BLaER1 treated with 17β-estradiol and CSF1 and Interleukin-3, amounts not matched to agents 10 nM and 100 nM (cell line): ENCODE measurements at regions not wholly inside any gene's neighbourhood (a gene's known extent, or its start where the extent isn't known, plus 50 kb on each side); places are given as distances from the start of the nearest gene placed in this dataset.

Experiments
- H3K27ac ChIP-seq, 11 experiments: shearing (Covaris generic); formaldehyde crosslinking; 2 replicates each; pipeline ENCODE4 v1.8.1; 2022
- H3K27me3 ChIP-seq, 11 experiments: shearing (Covaris generic); formaldehyde crosslinking; 2 replicates each; pipeline ENCODE4 v1.8.1; 2022
- H3K36me3 ChIP-seq, 11 experiments: shearing (Covaris generic); formaldehyde crosslinking; 2 replicates each; pipeline ENCODE4 v1.8.1; 2022
- H3K4me1 ChIP-seq, 10 experiments: shearing (Covaris generic); formaldehyde crosslinking; 2 replicates each; pipeline ENCODE4 v1.8.1; 2022
- H3K4me2 ChIP-seq, 11 experiments: shearing (Covaris generic); formaldehyde crosslinking; 2 replicates each; pipeline ENCODE4 v1.8.1; 2022
- H3K4me3 ChIP-seq, 10 experiments: shearing (Covaris generic); formaldehyde crosslinking; 2 replicates each; pipeline ENCODE4 v1.8.1; 2022
- H3K9ac ChIP-seq, 11 experiments: shearing (Covaris generic); formaldehyde crosslinking; 2 replicates each; pipeline ENCODE4 v1.8.1; 2022
- H3K9me3 ChIP-seq, 11 experiments: shearing (Covaris generic); formaldehyde crosslinking; replicated peaks in 1 of 11; 2 replicates each; pipeline ENCODE4 v1.8.1; 2022
- H4K20me1 ChIP-seq, 11 experiments: shearing (Covaris generic); formaldehyde crosslinking; 2 replicates each; pipeline ENCODE4 v1.8.1; 2022
- Cebpa-rat ChIP-seq, 11 experiments: shearing (Covaris generic); IDR thresholded peaks; 2 replicates each; pipeline ENCODE4 v1.8.1; 2022

GRCh38 chr2:120945832-120946499 lies 210.3 kb downstream of the GLI2 start:
- no peak for TF ChIP-seq Cebpa-rat (IDR thresholded peaks at IDR 0.05)
- Histone ChIP-seq H3K9me3 (no peaks in the 10 kb centered on the region), H3K27ac (no peak overlapping the region), H3K36me3 (no peaks in the 10 kb centered on the region), H4K20me1 (peaks cover 0 to 6% (median 0%) of the 10 kb centered on the region in 11 experiments; a peak in 1 of 22 replicates), H3K27me3 (no peaks in the 10 kb centered on the region), H3K9ac (no peak overlapping the region), H3K4me3 (no peak overlapping the region), H3K4me1 (peaks cover 0 to 48% (median 40%) of the 10 kb centered on the region in 10 experiments; a peak in 16 of 20 replicates), H3K4me2 (no peak overlapping the region)

- no peak for TF ChIP-seq Cebpa-rat (IDR thresholded peaks at IDR 0.05)
- Histone ChIP-seq H4K20me1 (peaks cover 0 to 6% (median 0%) of the 10 kb centered on the region in 11 experiments; a peak in 1 of 22 replicates), H3K27ac (no peak overlapping the region)
Observed at GRCh38 chr2:120947327-120947726, 211.7 kb downstream of the GLI2 start.

GRCh38 chr2:120947982-120948661 lies 212.5 kb downstream of the GLI2 start:
- Histone ChIP-seq H4K20me1 (peaks cover 0 to 6% (median 0%) of the 10 kb centered on the region in 11 experiments; a peak in 1 of 22 replicates), H3K4me3 (no peak overlapping the region), H3K9ac (no peak overlapping the region), H3K27ac (no peak overlapping the region), H3K9me3 (no peaks in the 10 kb centered on the region), H3K4me2 (peak overlapping the region in 10 of 11 experiments; percentile 12 to 81 (median 59); a peak in 17 of 22 replicates), H3K4me1 (peaks cover 0 to 42% (median 38%) of the 10 kb centered on the region in 10 experiments; a peak in 17 of 20 replicates), H3K27me3 (no peaks in the 10 kb centered on the region), H3K36me3 (no peaks in the 10 kb centered on the region)
- no peak for TF ChIP-seq Cebpa-rat (IDR thresholded peaks at IDR 0.05)

More at GRCh38 chr2:120947327-120947726, 211.7 kb downstream of the GLI2 start:
- H3K4me3 ChIP-seq = no peak overlapping the region
- peak overlapping the region in 1 of 11 experiments; percentile 74; a peak in 2 of 22 replicates for H3K4me2 ChIP-seq
- no peak overlapping the region for H3K9ac ChIP-seq
- H3K27me3 ChIP-seq = no peaks in the 10 kb centered on the region
- no peaks in the 10 kb centered on the region for H3K36me3 ChIP-seq
- H3K4me1 ChIP-seq = peaks cover 0 to 36% (median 33%) of the 10 kb centered on the region in 10 experiments; a peak in 16 of 20 replicates
- no peaks in the 10 kb centered on the region for H3K9me3 ChIP-seq

- no peaks in the 10 kb centered on the region for H3K36me3 ChIP-seq
- no peak overlapping the region for H3K4me3 ChIP-seq
- peak overlapping the region in 10 of 11 experiments; percentile 12 to 81 (median 59); a peak in 17 of 22 replicates for H3K4me2 ChIP-seq
- no peaks in the 10 kb centered on the region for H3K27me3 ChIP-seq
- H3K4me1 ChIP-seq = peaks cover 0 to 46% (median 43%) of the 10 kb centered on the region in 10 experiments; a peak in 17 of 20 replicates
- H3K27ac ChIP-seq = no peak overlapping the region
- H3K9me3 ChIP-seq = no peaks in the 10 kb centered on the region
- no peak for TF ChIP-seq Cebpa-rat (IDR thresholded peaks at IDR 0.05)
- H4K20me1 ChIP-seq = peaks cover 0 to 6% (median 0%) of the 10 kb centered on the region in 11 experiments; a peak in 1 of 22 replicates
- H3K9ac ChIP-seq = no peak overlapping the region
Observed at GRCh38 chr2:120948662-120949011, 213.0 kb downstream of the GLI2 start.

- Histone ChIP-seq H3K4me2 (peak overlapping the region in 9 of 11 experiments; percentile 16 to 81 (median 62); a peak in 16 of 22 replicates), H3K9ac (0 out of 22 replicates have a peak overlapping the region, but pooled peaks of 1 of the 11 experiments have one; percentile 9), H4K20me1 (peaks cover 0 to 6% (median 0%) of the 10 kb centered on the region in 11 experiments; a peak in 1 of 22 replicates), H3K4me1 (peaks cover 0 to 52% (median 46%) of the 10 kb centered on the region in 10 experiments; a peak in 17 of 20 replicates), H3K4me3 (no peak overlapping the region), H3K27me3 (no peaks in the 10 kb centered on the region), H3K9me3 (no peaks in the 10 kb centered on the region), H3K36me3 (no peaks in the 10 kb centered on the region), H3K27ac (no peak overlapping the region)
- no peak for TF ChIP-seq Cebpa-rat (IDR thresholded peaks at IDR 0.05)
Observed at GRCh38 chr2:120949027-120949956, 213.6 kb downstream of the GLI2 start.

GRCh38 chr2:120949957-120950590 lies 214.4 kb downstream of the GLI2 start:
- H3K27me3 ChIP-seq = no peaks in the 10 kb centered on the region
- H4K20me1 ChIP-seq = peaks cover 0 to 6% (median 0%) of the 10 kb centered on the region in 11 experiments; a peak in 1 of 22 replicates
- H3K4me2 ChIP-seq = peak overlapping the region in 8 of 11 experiments; percentile 46 to 81 (median 62); a peak in 15 of 22 replicates
- peaks cover 0 to 52% (median 46%) of the 10 kb centered on the region in 10 experiments; a peak in 17 of 20 replicates for H3K4me1 ChIP-seq
- no peaks in the 10 kb centered on the region for H3K9me3 ChIP-seq
- no peak overlapping the region for H3K4me3 ChIP-seq
- 0 out of 22 replicates have a peak overlapping the region, but pooled peaks of 1 of the 11 experiments have one; percentile 9 for H3K9ac ChIP-seq
- no peak for TF ChIP-seq Cebpa-rat (IDR thresholded peaks at IDR 0.05)
- no peaks in the 10 kb centered on the region for H3K36me3 ChIP-seq
- no peak overlapping the region for H3K27ac ChIP-seq

GRCh38 chr2:120951693-120952092 lies 216.0 kb downstream of the GLI2 start:
- Histone ChIP-seq H3K27ac (no peak overlapping the region), H3K9ac (no peak overlapping the region), H4K20me1 (peaks cover 0 to 6% (median 0%) of the 10 kb centered on the region in 11 experiments; a peak in 1 of 22 replicates)

DNA sequence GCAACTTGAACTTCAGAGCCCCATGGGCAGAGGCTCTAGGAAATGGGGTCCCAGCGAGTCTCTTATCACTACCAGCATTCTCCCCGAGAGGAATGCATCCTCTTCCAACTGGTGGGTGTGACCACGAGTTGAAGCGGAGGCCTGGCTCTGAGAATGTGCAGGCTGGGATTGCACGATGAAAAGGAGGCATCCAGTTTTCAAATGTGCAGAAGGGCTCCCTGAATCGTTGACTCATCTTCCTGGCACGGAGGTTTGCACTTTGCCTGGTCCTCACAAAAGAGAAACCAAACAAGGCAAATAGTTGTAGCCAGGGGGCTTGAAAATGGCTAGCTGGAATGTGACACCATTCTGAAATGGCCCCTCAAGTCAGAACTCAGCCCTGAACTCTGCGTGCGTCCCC lies 216.7 kb downstream of the GLI2 start:
- H3K36me3 ChIP-seq = no peaks in the 10 kb centered on the region

More at GRCh38 chr2:120951693-120952092, 216.0 kb downstream of the GLI2 start:
- Histone ChIP-seq H3K36me3 (no peaks in the 10 kb centered on the region), H3K27me3 (no peaks in the 10 kb centered on the region), H3K4me3 (no peak overlapping the region), H3K4me1 (peaks cover 0 to 52% (median 46%) of the 10 kb centered on the region in 10 experiments; a peak in 17 of 20 replicates), H3K9me3 (no peaks in the 10 kb centered on the region), H3K4me2 (no peak overlapping the region)
- TF ChIP-seq Cebpa-rat (IDR thresholded peaks at IDR 0.05) = no peak

More for the DNA sequence above, 216.7 kb downstream of the GLI2 start:
- peak overlapping the region in 8 of 11 experiments; percentile 33 to 57 (median 46); a peak in 13 of 22 replicates for H3K4me2 ChIP-seq
- H3K27ac ChIP-seq = peak overlapping the region in 2 of 11 experiments; percentile 10 to 12; a peak in 1 of 22 replicates
- peaks cover 0 to 52% (median 46%) of the 10 kb centered on the region in 10 experiments; a peak in 17 of 20 replicates for H3K4me1 ChIP-seq
- peaks cover 0 to 6% (median 0%) of the 10 kb centered on the region in 11 experiments; a peak in 1 of 22 replicates for H4K20me1 ChIP-seq
- no peaks in the 10 kb centered on the region for H3K9me3 ChIP-seq
- no peak for TF ChIP-seq Cebpa-rat (IDR thresholded peaks at IDR 0.05)
- H3K9ac ChIP-seq = no peak overlapping the region
- no peak overlapping the region for H3K4me3 ChIP-seq
- no peaks in the 10 kb centered on the region for H3K27me3 ChIP-seq
